ENCODE measurements at regions not wholly inside any gene's neighbourhood (a gene's known extent, or its start where the extent isn't known, plus 50 kb on each side); places are given as distances from the start of the nearest gene placed in this dataset.

DNA sequence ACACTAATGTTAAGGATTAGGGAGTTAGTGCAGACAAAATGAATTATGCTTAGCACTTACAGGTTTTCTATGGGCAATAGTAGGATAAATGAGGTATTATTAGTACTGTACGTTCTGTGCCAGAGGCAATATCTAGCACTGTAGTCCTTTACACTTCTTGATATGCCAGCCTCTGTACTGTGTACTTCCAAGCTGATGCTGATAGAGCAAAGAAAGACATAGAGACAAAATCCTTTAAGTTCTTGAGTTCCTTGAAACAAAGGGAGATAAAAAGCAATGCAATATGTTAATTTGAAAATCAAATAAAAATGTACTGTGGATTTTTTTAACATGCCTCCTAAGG, 1234.0 kb upstream of the NXPH2 start:
- TF ChIP-seq CTCF (IDR thresholded peaks at IDR 0.05): no peak
- no peak for TF ChIP-seq POLR2AphosphoS5 (IDR thresholded peaks at IDR 0.05)
- no peak for TF ChIP-seq EP300 (IDR thresholded peaks at IDR 0.05; ENCODE audit: low read depth)
- TF ChIP-seq POLR2A (IDR thresholded peaks at IDR 0.05): no peak
